HG02623 (cell line): ENCODE measurements at regions not wholly inside any gene's neighbourhood (a gene's known extent, or its start where the extent isn't known, plus 50 kb on each side); places are given as distances from the start of the nearest gene placed in this dataset.
"Not testable (repeated sequence)": the region's sequence is repeated elsewhere in the genome, so short reads cannot be mapped to it uniquely, and the experiment has no call there.

Experiments used
- ATAC-seq: cut with Tn5 transposase; IDR thresholded peaks from one replicate; pipeline ENCODE4 v1.9.1; 2021; ENCODE audit warnings: moderate library complexity; ENCODE audit not compliant: unreplicated experiment

- no peak for ATAC-seq
These were observed 964.9 kb downstream of the MAT2B start for GRCh38 chr5:164470312-164470711.

GRCh38 chr5:164472165-164472564, 966.7 kb downstream of the MAT2B start:
- ATAC-seq: no peak

- no peak for ATAC-seq
These were observed 970.0 kb downstream of the MAT2B start for GRCh38 chr5:164475339-164475977.

- no peak for ATAC-seq
These were observed 975.9 kb downstream of the MAT2B start for GRCh38 chr5:164481270-164481669.

GRCh38 chr5:164482351-164482750, 976.9 kb downstream of the MAT2B start:
- ATAC-seq: no peak

GRCh38 chr5:164484948-164485347, 979.5 kb downstream of the MAT2B start:
- ATAC-seq: no peak

GRCh38 chr5:164487939-164488338, 982.5 kb downstream of the MAT2B start:
- no peak for ATAC-seq

- ATAC-seq: no peak
These were observed 992.1 kb downstream of the MAT2B start for GRCh38 chr5:164497311-164498064.

GRCh38 chr5:164498438-164498837, 993.0 kb downstream of the MAT2B start:
- ATAC-seq: no peak

GRCh38 chr5:164500856-164501255, 995.4 kb downstream of the MAT2B start:
- no peak for ATAC-seq

- no peak for ATAC-seq
These were observed 995.9 kb downstream of the MAT2B start for GRCh38 chr5:164501344-164501743.

GRCh38 chr5:164504141-164504772, 998.8 kb downstream of the MAT2B start:
- no peak for ATAC-seq

- no peak for ATAC-seq
These were observed 1000.4 kb downstream of the MAT2B start for GRCh38 chr5:164505791-164506190.

GRCh38 chr5:164518067-164518740, 1012.8 kb downstream of the MAT2B start:
- no peak for ATAC-seq

GRCh38 chr5:164518741-164519080, 1013.3 kb downstream of the MAT2B start:
- no peak for ATAC-seq

GRCh38 chr5:164532235-164532900, 1026.9 kb downstream of the MAT2B start:
- ATAC-seq: no peak

GRCh38 chr5:164533426-164533825, 1028.0 kb downstream of the MAT2B start:
- not testable (repeated sequence) for ATAC-seq

- no peak for ATAC-seq
These were observed 1034.8 kb downstream of the MAT2B start for GRCh38 chr5:164540174-164540573.

GRCh38 chr5:164545507-164545906, 1040.1 kb downstream of the MAT2B start:
- ATAC-seq: no peak

- ATAC-seq: no peak
These were observed 1048.4 kb downstream of the MAT2B start for GRCh38 chr5:164553851-164554250.

GRCh38 chr5:164555809-164556208, 1050.4 kb downstream of the MAT2B start:
- no peak for ATAC-seq
